ENCODE measurements at regions not wholly inside any gene's neighbourhood (a gene's known extent, or its start where the extent isn't known, plus 50 kb on each side); places are given as distances from the start of the nearest gene placed in this dataset.

DNA sequence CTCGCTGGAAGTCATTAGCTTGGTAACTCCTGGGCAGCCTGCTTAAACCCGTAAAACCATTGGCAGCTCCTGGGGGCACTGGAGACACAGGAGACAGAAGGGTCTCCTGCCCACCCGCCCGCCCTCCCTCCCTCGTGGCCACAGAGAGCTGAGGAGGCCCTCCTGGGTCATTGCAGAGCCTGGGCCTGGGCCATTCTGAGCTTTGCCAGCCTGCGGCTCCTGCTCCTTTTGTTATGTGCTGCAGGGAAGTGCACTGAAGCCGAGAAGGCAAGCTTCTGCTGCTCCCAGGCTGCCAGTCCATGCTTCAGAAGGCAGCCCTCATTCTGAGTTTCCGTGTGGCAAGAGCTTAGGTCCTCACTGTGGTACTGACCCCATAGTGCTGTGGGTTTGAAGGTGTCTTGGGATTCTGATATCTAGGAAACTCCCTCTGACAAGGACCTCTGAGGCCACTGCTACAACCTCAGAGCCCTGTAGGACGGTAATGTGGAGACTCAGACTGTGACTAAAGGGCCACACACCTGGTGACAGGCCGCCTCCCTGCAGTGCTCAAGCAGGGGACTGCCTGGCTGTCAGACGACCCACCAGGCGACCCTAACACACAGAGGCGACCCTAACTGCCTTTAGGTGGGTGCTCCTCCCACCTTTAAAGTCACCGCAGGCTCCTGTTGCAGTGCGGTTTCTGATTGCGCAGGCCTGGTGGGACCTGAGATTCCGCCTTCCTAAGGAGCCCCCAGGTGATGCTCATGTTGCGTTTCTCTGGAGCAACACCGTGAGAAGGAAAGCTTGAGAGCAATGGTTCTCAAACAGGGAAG lies 118.7 kb downstream of the IER5 start:
- DNase-seq (no peak), ATAC-seq (no peak)
- no peaks in the 10 kb centered on the region for H3K36me3 ChIP-seq
- intact Hi-C loops (cut with DNase I) = no loop called here
- no peaks in the 10 kb centered on the region for H3K4me1 ChIP-seq
- TF ChIP-seq, protein P1, sequence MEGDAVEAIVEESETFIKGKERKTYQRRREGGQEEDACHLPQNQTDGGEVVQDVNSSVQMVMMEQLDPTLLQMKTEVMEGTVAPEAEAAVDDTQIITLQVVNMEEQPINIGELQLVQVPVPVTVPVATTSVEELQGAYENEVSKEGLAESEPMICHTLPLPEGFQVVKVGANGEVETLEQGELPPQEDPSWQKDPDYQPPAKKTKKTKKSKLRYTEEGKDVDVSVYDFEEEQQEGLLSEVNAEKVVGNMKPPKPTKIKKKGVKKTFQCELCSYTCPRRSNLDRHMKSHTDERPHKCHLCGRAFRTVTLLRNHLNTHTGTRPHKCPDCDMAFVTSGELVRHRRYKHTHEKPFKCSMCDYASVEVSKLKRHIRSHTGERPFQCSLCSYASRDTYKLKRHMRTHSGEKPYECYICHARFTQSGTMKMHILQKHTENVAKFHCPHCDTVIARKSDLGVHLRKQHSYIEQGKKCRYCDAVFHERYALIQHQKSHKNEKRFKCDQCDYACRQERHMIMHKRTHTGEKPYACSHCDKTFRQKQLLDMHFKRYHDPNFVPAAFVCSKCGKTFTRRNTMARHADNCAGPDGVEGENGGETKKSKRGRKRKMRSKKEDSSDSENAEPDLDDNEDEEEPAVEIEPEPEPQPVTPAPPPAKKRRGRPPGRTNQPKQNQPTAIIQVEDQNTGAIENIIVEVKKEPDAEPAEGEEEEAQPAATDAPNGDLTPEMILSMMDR (IDR thresholded peaks at IDR 0.05) = no peak
- no peaks in the 10 kb centered on the region for H3K27me3 ChIP-seq (ENCODE audit: low read depth)
- no peak overlapping the region for H3K4me3 ChIP-seq
- H3K9me3 ChIP-seq = no peaks in the 10 kb centered on the region
- H3K27ac ChIP-seq = no peak overlapping the region

DNA sequence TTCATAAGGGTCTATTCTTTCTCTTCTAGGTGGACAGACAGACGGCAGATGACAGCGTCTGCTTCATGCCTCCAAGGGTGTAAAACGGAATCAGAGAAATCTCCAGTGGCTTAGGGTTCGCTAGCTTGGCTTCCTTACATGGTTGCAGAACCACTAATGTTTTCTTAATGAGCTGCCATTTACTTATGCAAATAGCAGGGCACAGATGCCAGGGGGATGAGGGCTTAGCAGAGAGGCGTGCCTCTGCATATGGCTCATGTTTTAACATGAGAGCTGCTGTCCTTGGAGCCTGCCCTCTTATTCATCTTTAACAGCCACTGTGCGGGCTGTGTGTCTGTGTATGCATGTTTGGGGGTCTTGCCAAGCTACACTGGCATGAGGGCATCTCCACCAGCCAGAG lies 119.6 kb downstream of the IER5 start:
- Histone ChIP-seq H3K27me3 (ENCODE audit: low read depth) (no peaks in the 10 kb centered on the region), H3K36me3 (no peaks in the 10 kb centered on the region), H3K4me3 (no peak overlapping the region), H3K4me1 (no peaks in the 10 kb centered on the region), H3K9me3 (no peaks in the 10 kb centered on the region), H3K27ac (no peak overlapping the region)
- TF ChIP-seq, protein P1 (IDR thresholded peaks at IDR 0.05) = no peak
- intact Hi-C loops (cut with DNase I) = no loop called here
- no peak for DNase-seq
- no peak for ATAC-seq

DNA sequence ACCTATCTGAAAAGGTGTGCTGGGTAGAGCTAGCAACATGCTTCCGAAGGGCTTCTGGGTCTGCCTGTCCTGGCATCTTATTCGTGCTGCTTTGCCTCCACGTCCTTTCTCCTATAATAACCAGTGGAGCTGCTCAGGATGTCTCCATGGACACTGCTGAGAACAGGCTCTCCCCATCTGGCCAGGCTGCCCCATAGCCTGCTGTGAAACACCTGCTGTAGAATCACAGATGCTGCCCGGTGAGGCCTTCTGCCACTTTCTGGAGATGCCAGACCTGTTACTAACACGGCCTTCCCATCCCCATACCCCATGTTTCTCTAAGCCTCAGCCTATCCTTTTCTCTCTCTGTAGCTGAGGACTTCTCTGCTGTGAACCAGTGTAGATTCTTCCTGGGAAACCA lies 120.5 kb downstream of the IER5 start:
- no peak for DNase-seq
- Histone ChIP-seq H3K9me3 (no peaks in the 10 kb centered on the region), H3K27ac (no peak overlapping the region), H3K4me1 (no peaks in the 10 kb centered on the region), H3K4me3 (no peak overlapping the region), H3K36me3 (no peaks in the 10 kb centered on the region), H3K27me3 (ENCODE audit: low read depth) (no peaks in the 10 kb centered on the region)
- no peak for ATAC-seq
- intact Hi-C loops (cut with DNase I) = no loop called here
- TF ChIP-seq, protein P1 (IDR thresholded peaks at IDR 0.05) = no peak

DNA sequence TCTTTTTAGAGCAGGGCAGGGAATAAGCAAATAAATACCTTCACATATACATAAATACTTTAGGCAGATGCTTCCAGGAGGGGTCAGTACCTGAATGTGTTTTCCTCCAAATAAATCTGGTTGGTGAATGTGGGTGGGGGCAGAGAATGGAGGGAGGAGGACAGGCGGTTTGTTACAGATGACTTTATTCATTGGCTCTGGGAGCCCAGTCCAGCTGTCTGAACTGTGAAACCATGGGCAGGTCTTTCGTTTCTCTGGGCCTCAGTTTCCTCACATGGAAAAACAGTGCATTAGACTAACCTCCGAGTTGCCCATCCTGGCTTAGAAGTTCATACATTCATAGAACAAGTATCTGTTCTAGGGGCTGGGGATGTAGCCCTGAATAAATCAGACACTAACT lies 124.6 kb downstream of the IER5 start:
- no peaks in the 10 kb centered on the region for H3K27me3 ChIP-seq (ENCODE audit: low read depth)
- intact Hi-C loops (cut with DNase I) = no loop called here
- H3K4me1 ChIP-seq = no peaks in the 10 kb centered on the region
- DNase-seq = no peak
- TF ChIP-seq, protein P1 (IDR thresholded peaks at IDR 0.05) = no peak
- H3K4me3 ChIP-seq = no peak overlapping the region
- no peaks in the 10 kb centered on the region for H3K9me3 ChIP-seq
- H3K36me3 ChIP-seq = no peaks in the 10 kb centered on the region
- H3K27ac ChIP-seq = no peak overlapping the region
- ATAC-seq = no peak

DNA sequence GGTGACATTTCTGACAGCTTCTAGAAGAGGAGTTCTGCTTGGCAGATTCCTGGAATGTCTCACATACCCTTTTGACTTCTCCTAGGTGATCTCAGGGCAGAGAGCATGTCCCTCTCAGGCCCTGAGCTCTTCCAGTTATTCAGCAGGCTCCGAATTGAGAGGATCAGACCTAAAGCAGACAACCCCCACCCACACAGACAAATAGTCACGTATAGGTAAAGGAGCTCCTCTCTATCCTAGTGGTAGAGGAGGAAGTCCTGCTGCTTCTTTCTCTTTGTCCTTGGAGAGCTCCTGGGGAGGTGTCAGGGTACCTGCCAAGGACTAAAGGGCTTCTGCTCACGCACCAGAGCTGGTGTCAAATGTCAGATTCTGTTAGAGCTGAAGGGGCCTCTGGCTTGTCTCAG lies 128.1 kb downstream of the IER5 start:
- H3K27me3 ChIP-seq (ENCODE audit: low read depth) = no peaks in the 10 kb centered on the region
- DNase-seq (no peak), ATAC-seq (no peak)
- H3K27ac ChIP-seq = no peak overlapping the region
- no peaks in the 10 kb centered on the region for H3K4me1 ChIP-seq
- no peaks in the 10 kb centered on the region for H3K36me3 ChIP-seq
- TF ChIP-seq, protein P1 (IDR thresholded peaks at IDR 0.05) = no peak
- no peak overlapping the region for H3K4me3 ChIP-seq
- no peaks in the 10 kb centered on the region for H3K9me3 ChIP-seq
- intact Hi-C loops (cut with DNase I) = no loop called here
